HUDEP-2 (cell line): ENCODE measurements at regions not wholly inside any gene's neighbourhood (a gene's known extent, or its start where the extent isn't known, plus 50 kb on each side); places are given as distances from the start of the nearest gene placed in this dataset.
"Not testable (repeated sequence)": the region's sequence is repeated elsewhere in the genome, so short reads cannot be mapped to it uniquely, and the experiment has no call there.

Source experiments
- DNase-seq, 76 experiments: peaks; one replicate each; lab custom pipeline; 2025; ENCODE audit not compliant: unreplicated experiment in 76 of 76; lab: John Stamatoyannopoulos, UW

DNA sequence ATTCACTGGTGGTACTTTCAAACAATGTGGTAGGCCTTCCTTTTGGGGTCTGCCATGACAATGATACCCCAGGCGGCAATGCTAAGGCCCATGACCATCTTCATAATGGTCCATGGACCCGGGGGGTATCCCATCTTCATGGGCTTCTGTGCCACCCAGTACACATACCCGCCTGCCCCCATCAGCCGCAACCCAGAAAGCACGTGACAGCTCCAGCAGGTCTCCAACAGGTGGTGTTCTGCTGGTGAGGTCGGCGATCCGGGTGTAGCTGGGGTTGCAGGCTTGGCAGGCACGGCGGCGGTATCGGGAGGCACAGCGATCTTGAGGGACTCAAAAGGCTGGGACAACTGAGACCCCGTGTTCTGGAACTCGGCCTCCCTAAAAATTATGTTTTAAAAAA lies 214.5 kb downstream of the SNRPN start:
- no peak for DNase-seq

DNA sequence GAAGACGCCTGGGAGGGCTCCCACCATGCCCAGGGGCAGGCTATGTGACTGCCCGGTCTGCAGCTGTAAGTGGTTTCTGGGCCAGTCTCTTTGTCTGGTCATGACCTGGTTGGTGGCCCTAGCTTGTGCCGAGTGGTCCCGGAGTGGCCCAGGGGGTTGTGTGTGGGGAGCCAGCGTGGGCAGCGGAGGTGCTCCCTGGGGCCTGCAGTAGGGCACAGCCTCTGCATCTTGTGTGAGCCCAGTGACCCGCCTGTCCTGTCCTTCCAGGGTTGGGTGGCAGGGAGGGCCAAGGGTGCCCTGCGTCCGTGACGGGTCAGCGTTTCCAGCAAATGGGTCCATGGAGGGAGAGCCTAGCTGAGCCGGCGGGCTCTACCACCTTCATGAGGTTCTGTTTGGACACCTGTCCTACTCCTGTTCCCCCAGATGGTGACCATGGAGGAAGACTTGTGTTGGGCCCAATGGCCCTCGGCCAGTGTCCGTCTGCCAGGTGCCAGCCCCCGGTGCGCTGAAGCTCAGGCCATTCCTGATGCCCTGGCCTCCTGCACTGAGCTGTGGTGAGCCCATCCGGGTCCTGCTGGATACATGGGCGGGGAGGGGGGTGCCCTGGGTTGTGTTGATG lies 215.4 kb downstream of the SNRPN start:
- DNase-seq = no peak

DNA sequence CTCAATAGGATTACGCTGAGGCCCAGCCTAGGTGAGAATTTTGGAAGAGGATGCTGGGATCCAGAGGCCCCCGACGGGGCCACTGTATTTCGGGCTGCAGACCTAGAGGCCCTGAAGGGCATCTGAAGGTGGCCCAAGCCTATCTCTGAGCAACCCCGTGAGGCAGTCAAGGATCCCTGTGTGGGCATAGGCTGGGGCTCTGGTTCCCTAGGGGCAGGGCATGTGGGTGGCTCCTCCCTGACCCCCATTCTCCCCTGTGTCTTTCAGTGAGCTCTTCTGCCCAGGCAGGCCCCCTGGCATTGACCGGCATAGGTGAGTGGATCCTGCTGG lies 216.0 kb downstream of the SNRPN start:
- no peak for DNase-seq

DNA sequence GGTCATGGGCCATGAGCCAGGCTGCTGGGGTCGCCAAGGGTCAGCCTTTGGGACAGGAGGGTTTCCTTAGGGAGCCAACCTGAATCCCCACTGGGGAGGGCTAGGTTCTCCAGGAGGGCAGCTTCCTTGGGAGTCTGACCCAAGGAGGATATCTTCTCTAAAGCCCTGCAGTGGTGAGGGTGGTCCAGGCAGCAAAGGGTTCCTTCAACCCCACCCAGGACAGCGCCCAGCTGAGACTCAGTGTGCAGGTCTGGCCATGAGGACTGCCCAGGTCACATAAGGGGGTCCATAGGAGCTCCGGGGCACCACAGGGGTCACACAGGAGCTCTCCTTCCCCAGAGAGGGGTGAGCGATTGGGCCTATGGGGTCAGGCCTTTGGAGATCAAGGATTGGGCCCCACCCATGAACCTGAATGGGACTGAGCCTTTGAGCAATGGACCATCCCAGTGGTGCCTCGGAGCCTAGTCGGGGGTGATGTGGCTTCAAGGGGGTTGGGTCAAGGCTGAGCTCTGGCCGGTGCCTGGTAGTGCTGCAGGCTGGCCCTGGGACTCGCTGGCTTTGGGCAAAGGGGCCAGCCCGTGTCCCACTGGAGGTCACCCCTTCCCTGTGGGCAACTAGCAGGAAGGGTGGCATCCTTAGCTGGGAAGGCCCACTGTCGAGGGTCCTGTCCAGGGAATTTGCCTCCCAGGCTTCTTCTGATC lies 216.5 kb downstream of the SNRPN start:
- DNase-seq = no peak

DNA sequence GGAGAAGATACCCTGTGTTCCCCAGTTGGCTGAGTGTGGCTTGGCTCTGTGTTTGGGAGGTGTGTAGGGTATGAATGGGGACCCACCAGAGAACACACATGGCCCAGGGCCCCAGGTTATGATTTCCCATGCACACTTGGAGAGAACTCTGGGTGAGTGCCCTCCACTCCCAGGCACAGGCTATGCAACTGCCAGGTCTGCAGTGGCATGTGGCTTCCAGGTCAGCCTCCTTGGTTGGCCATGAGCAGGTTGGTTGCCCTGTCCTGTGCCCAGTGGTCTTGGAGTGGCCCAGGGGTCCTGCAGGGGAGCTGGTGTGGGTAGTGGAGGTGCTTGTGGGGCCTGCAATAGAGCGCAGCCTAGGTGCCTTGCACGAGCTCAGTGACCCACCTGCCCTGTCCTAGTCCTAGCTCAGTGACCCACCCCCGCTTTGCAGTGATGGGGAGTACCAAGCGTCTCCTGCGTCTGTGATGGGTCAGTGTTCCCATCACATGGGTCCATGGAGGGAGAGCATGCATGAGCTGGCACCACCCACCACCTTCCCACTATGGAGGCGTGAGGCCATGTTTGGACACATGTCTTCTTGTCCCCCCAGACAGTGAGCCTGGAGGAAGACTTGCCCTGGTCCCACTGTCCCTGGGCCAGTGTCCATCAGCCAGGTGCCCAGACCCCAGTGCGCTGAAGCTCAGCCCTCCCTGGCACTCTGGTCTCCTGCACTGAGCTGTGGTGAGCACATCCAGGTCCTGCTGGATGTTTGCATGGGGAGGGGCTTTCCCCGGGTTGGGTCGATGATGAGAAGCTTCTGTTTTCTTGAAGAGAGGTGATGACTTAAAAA lies 217.3 kb downstream of the SNRPN start:
- no peak for DNase-seq

DNA sequence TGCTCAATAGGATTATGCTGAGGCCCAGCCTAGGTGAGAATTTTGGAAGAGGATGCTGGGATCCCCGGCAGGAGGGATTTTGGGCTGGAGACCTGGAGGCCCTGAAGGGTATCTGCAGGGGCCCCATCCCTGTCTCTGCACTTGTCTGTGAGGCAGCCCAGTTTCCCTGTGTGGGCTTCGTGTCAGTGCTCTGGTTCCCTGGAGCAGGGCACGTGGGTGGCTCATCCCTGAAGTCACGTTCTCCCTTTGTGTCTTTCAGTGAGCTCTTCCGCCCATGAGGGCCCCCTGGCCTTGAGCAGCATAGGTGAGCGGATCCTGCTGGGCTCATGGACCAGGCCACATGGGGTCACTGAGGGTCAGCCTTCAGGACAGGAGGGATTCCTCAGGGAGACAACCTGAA lies 217.9 kb downstream of the SNRPN start:
- DNase-seq = peak in 1 of 76 experiments; percentile 7

DNA sequence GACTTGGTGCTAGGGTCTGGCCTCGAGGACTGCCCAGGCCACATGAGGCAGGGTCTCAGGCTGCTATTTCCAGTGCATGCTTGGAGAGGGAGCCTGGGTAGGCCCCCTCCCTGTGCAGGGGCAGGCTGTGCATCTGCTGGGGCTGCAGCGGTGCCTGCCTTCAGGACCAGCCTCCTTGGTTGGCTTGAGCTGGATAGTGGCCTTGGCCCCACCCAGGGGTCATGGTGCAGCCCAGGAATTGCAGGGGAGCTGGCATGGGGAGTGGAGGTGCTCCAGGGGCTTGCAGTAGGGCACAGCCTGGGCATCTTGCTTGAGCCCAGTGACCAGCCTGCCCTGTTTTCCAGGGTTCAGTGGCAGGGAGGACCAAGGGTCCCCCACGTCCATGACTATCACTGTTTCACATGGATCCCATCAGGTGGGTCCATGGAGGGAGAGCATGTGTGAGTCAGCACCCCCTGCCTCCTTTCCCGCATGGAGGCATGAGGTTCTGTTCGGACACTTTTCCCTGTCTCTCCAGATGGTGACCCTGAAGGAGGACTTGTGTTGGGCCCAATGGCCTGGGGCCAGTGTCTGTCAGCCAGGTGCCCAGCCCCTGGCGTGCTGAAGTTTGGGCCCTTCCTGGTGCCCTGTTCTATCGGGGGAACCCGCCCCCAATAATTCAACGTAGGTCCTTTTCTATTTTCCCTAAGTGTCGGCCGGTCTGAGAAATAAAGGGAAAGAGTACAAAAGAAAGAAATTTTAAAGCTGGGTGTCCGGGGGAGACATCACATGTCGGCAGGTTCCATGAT lies 218.6 kb downstream of the SNRPN start:
- DNase-seq = no peak

DNA sequence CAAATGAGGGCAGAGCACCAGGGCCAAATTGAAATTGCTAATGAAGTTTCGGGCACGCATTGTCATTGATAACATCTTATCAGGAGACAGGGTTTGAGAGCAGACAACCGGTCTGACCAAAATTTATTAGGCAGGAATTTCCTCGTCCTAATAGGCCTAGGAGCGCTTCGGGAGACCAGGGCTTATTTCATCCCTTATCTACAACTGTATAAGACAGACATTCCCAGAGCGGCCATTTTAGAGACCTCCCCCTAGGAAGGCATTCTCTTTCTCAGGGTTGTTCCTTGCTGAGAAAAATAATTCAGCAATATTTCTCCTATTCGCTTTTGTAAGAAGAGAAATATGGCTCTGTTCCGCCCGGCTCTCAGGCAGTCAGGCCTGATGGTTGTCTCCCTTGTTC lies 219.4 kb downstream of the SNRPN start:
- not testable (repeated sequence) for DNase-seq

DNA sequence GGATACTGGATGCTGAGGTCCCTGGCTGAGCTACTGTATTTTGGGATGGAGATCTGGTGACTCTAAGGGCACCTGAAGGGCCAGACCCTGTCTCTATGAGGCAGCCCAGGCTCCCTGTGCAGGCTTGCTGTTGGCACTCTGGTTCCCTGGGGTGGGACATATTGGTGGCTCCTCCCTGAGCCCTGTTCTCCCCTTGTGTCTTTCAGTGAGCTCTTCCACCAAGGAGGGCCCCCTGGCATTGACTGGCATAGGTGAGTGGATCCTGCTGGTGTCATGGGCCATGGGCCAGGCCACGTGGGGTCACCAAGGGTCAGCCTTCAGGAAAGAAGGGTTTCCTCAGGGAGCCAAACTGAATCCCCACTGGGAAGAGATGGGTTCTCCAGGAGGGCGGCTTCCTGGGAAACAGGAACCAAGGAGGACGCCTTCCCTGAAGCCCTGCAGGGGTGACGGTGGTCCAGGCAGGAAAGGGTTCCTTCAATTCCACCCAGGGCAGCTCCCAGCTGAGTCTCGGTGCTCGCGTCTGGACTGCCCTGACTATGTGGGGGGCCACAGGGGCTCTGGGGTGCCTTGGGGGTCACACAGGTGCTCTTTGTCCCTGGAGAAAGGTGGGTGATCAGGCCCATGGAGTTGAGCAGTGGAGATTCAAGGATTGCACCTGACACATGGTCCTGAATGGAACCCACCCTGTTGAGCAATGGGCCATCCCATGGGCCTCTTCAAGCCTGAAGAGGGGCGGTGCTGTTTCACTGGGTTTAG lies 220.4 kb downstream of the SNRPN start:
- no peak for DNase-seq

DNA sequence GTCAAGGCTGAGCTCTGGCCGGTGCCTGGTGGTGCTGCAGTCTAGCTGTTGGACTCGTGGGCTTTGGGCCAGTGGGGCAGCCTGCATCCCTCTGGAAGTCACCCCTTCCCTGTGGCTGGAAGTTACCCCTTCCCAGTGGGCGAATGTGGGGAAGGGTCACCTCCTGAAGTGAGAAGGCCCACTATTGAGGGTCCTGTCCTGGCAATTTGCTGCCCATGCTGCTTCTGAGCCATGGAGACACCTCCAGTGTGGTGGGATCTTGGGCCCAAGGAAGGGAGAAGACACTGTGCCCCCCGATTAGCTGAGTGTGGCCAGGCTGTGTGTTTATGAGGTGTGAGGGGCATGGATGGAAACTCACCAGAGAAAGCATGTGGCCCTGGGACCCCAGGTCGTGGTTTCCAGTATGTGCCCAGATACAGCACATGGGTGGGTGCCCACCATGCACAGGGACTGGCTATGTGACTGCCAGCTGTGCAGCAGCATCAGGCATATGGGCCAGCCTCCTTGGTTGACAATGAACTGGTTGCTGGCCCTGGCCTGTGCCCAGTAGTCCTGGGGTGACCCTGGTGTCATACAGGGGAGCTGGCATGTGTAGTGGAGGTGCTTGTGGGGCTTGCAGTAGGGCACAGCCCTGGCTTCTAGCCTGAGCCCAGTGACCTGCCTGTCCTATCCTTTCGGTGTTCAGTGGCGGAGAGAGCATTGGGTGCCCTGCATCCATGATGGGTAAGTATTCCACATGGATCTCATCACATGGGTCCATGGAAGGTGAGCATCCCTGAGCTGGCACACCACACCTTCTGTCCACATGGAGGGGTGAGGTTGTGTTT lies 221.2 kb downstream of the SNRPN start:
- DNase-seq = no peak

DNA sequence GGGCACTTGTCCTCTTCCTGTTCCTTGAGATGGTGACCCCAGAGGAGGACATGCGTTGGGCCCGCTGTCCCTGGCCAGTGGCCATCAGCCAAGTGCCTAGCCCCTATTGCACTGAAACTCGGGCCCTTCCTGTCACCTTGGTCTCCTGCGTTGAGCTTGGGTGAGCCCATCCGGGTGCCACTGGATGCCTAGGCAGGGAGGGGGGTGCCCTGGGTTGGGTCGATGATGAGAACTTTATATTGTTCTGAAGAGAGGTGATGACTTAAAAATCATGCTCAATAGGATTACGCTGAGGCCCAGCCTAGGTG lies 221.8 kb downstream of the SNRPN start:
- DNase-seq = no peak

DNA sequence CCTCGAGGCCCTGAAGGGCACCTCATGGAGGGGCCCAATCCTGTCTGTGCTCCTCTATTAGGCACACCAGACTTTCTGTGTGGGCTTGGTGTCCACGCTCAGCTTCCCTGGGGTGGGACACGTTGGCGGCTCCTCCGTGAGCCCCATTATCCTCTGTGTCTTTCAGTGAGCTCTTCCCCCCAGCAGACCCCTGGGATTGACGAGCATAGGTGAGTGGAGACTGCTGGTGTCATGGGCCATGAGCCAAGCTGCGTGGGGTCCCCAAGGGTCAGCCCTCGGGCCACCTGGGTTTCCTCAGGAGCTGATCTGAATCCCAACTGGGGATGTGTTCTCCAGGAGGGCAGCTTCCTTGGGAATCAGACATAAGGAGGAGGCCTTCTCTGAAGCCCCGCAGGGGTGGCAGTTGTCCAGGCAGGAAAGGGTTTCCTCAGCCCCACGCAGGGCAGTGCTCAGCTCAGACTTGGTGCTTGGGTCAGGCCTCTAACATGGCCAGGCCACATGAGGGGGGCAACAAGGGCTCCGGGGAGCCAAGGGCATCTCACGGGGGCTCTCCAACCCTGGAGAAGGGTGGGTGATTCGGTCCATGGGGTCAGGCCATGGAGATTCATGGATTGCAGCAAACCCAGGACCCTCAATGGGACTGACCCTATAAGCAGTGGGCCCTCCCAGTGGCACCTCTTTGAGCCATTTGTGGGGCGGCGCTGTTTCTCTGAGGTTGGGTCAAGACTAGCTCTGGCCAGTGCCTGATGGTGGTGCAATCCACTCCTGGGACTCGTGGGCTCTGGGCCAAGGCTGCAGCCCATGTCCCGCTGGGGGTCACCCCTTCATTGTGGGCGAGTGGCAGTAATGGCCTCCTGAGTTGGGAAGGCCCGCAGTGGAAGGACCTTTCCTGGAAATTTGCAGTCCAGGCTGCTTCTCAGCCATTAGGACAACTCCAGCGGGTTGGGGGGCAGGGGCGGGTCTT lies 222.5 kb downstream of the SNRPN start:
- no peak for DNase-seq

DNA sequence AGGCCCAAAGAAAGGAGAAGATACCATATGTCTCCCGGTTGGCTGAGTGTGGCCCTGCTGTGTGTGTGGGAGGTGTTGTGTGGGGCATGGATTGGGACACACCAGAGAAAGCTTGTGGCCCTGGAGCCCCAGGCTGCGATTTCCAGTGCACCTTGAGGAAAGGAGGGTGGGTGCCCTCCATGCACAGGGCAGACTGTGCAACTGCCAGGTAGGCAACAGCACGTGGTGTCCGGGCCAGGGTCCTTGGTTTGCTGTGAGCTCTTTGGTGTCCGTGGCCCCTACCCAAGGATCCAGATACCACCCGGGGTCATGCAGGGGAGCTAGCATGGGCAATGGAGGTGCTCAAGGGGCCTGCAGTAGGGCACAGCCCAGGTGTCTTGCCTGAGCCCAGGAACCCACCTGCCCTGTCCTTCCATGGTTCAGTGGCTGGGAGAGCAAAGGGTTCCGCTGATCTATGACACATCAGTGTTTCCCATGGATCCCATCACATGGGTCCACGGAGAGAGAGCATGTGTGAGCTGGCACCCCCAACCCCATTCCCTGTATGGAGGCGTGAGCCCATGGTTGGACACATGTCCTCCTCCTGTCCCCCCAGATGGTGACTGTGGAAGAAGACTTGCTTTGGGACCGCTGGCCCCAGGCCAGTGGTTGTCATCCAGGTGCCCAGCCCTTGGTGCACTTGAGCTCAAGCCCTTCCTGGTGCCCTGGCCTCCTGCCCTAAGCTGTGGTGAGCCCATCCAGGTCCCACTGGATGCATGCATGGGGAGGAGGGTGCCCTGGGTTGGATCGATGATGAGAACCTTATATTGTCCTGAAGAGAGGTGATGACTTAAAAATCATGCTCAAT lies 223.4 kb downstream of the SNRPN start:
- DNase-seq = no peak

DNA sequence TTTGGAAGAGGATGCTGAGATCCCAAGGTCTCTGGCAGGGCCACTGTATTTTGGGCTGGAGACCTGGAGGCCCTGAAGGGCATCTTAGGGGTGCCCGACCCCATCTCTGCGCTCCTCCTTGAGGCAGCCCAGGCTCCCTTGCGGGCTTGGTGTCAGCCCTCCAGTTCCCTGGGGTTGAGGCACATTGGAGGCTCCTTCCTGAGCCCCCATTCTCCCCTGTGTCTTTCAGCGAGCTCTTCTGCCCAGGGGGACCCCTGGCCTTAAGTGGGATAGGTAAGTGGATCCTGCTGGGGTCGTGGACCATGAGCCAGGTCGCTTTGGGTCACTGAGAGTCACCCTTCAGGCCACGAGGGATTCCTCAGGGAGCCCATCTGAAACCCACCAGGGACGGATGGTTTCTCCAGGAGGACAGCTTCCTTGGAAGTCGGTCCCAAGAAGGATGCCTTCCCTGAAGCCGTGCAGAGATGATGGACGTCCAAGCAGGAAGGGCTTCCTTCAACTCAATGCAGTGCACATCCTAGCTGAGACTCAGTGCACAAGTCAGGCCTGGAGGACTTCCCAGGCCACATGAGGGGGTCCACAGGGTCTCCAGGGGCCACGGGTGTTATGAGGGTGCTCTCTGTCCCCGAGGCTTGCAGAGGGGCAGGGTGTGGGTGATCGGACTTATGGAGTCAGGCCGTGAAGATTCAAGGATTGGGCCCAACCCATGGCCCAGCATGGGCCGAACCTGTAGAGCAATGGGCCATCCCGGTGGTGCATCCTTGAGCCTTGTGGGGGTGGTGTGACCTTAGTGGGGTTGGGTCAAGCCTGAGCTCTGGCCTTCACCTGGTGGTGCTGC lies 224.3 kb downstream of the SNRPN start:
- no peak for DNase-seq

DNA sequence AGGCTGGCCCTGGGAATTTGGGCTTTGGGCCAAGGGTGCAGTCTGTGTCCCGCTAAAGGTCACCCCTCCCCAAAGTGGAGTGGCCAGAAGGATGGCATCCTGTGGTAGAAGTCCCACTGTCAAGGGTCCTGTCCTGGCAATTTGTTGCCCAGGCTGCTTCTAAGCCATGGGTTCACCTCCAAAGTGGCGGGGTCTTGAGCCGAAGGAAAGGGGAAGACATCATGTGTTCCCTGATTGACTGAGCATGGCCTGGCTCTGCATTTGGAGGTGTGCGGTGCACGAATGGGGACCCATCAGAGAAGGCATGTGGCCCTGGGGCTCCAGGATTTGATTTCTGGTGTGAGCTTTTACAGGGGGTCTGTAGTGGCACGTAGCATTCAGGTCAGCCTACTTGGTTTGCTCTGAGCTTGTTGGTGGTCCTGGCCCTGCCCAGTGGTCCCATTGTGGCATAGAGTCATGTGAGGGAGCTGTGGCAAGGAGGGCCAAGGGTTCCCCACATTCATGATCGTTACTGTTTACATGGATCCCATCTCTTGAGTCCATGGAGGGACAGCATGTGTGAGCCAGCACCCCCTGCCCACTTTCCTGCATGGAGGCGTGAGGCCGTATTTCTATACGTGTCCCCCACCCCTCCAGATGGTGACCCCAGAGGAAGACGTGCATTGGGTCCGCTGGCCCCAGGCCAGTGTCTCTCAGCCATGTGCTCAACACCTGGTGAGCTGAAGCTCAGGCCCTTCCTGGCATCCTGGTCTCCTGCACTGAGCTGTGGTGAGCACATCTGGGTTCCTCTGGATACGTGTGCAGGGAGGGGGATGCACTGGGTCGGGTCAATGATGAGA lies 225.1 kb downstream of the SNRPN start:
- no peak for DNase-seq
